Mesenchymal stem cell (in vitro differentiated cells and primary cell): ENCODE measurements at regions not wholly inside any gene's neighbourhood (a gene's known extent, or its start where the extent isn't known, plus 50 kb on each side); places are given as distances from the start of the nearest gene placed in this dataset.
"Not testable (repeated sequence)": the region's sequence is repeated elsewhere in the genome, so short reads cannot be mapped to it uniquely, and the experiment has no call there.

Source experiments
- DNase-seq: peaks from one replicate; pipeline ENCODE4 v3.0.0-alpha.2; 2013
- H2AFZ ChIP-seq: one replicate; pipeline ENCODE4 v1.6.1; 2013; ENCODE audit warnings: low read depth, mild to moderate bottlenecking, control low read depth, inconsistent platforms, low read length, moderate library complexity
- H2AK5ac ChIP-seq: 2 replicates; pipeline ENCODE4 v1.6.1; 2013; ENCODE audit warnings: low read length, moderate library complexity, mild to moderate bottlenecking, inconsistent platforms; ENCODE audit not compliant: severe bottlenecking
- H2BK120ac ChIP-seq: one replicate; pipeline ENCODE4 v1.6.1; 2013; ENCODE audit warnings: low read depth, mild to moderate bottlenecking, inconsistent platforms, low read length, moderate library complexity
- H2BK12ac ChIP-seq, 2 experiments: one replicate each; pipeline ENCODE4 v1.6.1; 2013; ENCODE audit warnings: inconsistent platforms in 2 of 2, low read length in 2 of 2, mild to moderate bottlenecking in 2 of 2, moderate library complexity in 2 of 2, control low read depth in 1 of 2
- H2BK15ac ChIP-seq: one replicate; pipeline ENCODE4 v1.6.1; 2013; ENCODE audit warnings: mild to moderate bottlenecking, low read depth, inconsistent platforms; ENCODE audit not compliant: poor library complexity, severe bottlenecking
- H2BK5ac ChIP-seq: 2 replicates; pipeline ENCODE4 v1.6.1; 2013; ENCODE audit warnings: low read depth, mild to moderate bottlenecking, low read length, control low read depth, inconsistent platforms; ENCODE audit not compliant: poor library complexity, severe bottlenecking
- H3K14ac ChIP-seq, 2 experiments: one replicate each; pipeline ENCODE4 v1.6.1; 2013; ENCODE audit warnings: inconsistent platforms in 2 of 2, low read length in 2 of 2, control low read depth in 1 of 2, mild to moderate bottlenecking in 1 of 2, moderate library complexity in 1 of 2
- H3K18ac ChIP-seq, 2 experiments: one replicate each; pipeline ENCODE4 v1.6.1; 2013; ENCODE audit warnings: inconsistent platforms in 2 of 2, low read length in 2 of 2, control low read depth in 1 of 2, low read depth in 1 of 2, mild to moderate bottlenecking in 1 of 2
- H3K23ac ChIP-seq, 2 experiments: one replicate each; pipeline ENCODE4 v1.6.1; 2013; ENCODE audit warnings: inconsistent platforms in 2 of 2, low read length in 2 of 2, mild to moderate bottlenecking in 2 of 2, moderate library complexity in 2 of 2, control low read depth in 1 of 2
- H3K27ac ChIP-seq: 2 replicates; pipeline ENCODE4 v1.5.1; 2013; ENCODE audit warnings: mild to moderate bottlenecking, moderate library complexity, low read length, control low read depth, inconsistent platforms; ENCODE audit not compliant: poor library complexity, severe bottlenecking
- H3K27me3 ChIP-seq, 2 experiments: 2 replicates each; pipeline versions ENCODE4 v1.6.1 to v1.7.0; 2013; ENCODE audit warnings: low read length in 2 of 2, mild to moderate bottlenecking in 2 of 2, moderate library complexity in 2 of 2, control low read depth in 1 of 2, inconsistent platforms in 1 of 2; ENCODE audit not compliant: control insufficient read depth in 1 of 2, insufficient read depth in 1 of 2
- H3K36me3 ChIP-seq, 2 experiments: 2 replicates each; pipeline versions ENCODE4 v1.6.1 to v1.7.0; 2013; ENCODE audit warnings: low read length in 2 of 2, control low read depth in 1 of 2, inconsistent platforms in 1 of 2, low read depth in 1 of 2, mild to moderate bottlenecking in 1 of 2; ENCODE audit not compliant: insufficient read depth in 2 of 2, control insufficient read depth in 1 of 2
- H3K4ac ChIP-seq, 2 experiments: one replicate each; pipeline ENCODE4 v1.6.1; 2013; ENCODE audit warnings: inconsistent platforms in 2 of 2, low read length in 2 of 2, mild to moderate bottlenecking in 2 of 2, moderate library complexity in 2 of 2, control low read depth in 1 of 2, low read depth in 1 of 2
- H3K4me1 ChIP-seq: 2 replicates; pipeline ENCODE4 v1.6.1; 2013; ENCODE audit warnings: low read depth, low read length, control low read depth; ENCODE audit not compliant: control insufficient read depth, insufficient read depth
- H3K4me2 ChIP-seq: 2 replicates; pipeline ENCODE4 v1.6.1; 2013; ENCODE audit warnings: low read length, mild to moderate bottlenecking, inconsistent platforms; ENCODE audit not compliant: poor library complexity, severe bottlenecking
- H3K4me3 ChIP-seq, 2 experiments: 2 replicates each; pipeline versions ENCODE4 v1.5.1 to v1.7.0; 2013; ENCODE audit warnings: low read length in 2 of 2, mild to moderate bottlenecking in 2 of 2, control low read depth in 1 of 2, low read depth in 1 of 2; ENCODE audit not compliant: insufficient read depth in 1 of 2
- H3K79me1 ChIP-seq: replicated peaks from 2 replicates; pipeline ENCODE4 v1.6.1; 2013; ENCODE audit warnings: mild to moderate bottlenecking, control low read depth, low read length, inconsistent platforms; ENCODE audit not compliant: poor library complexity, severe bottlenecking
- H3K9ac ChIP-seq: 2 replicates; pipeline ENCODE4 v1.7.0; 2013; ENCODE audit warnings: mild to moderate bottlenecking, low read length, moderate library complexity
- H3K9me3 ChIP-seq: 2 replicates; pipeline ENCODE4 v1.7.0; 2013; ENCODE audit warnings: mild to moderate bottlenecking, low read length; ENCODE audit not compliant: control insufficient read depth
- H4K8ac ChIP-seq: one replicate; pipeline ENCODE4 v1.6.1; 2013; ENCODE audit warnings: inconsistent platforms, mild to moderate bottlenecking, low read length, moderate library complexity
- H4K91ac ChIP-seq: one replicate; pipeline ENCODE4 v1.6.1; 2013; ENCODE audit warnings: mild to moderate bottlenecking, low read length, inconsistent platforms
- WGBS: methylation state at CpG from one replicate; pipeline ENCODE4 v1.1.7; 2013; ENCODE audit warnings: mixed read lengths; 5-methylcytosine and 5-hydroxymethylcytosine counted together

GRCh38 chr4:71095545-71095944, 102.1 kb downstream of the DCK start:
- WGBS: no CpG with 5 or more reads among the region's 1 CpG
- no peaks in the 10 kb centered on the region for H3K9me3 ChIP-seq
- H2AFZ ChIP-seq: no peak overlapping the region

GRCh38 chr4:71107726-71108125, 114.3 kb downstream of the DCK start:
- Histone ChIP-seq H2AK5ac (no peak overlapping the region), H3K4me1 (no peaks in the 10 kb centered on the region), H3K9me3 (no peaks in the 10 kb centered on the region), H4K91ac (no peak overlapping the region), H3K23ac (no peak overlapping the region), H3K4me2 (no peak overlapping the region), H3K27ac (no peak overlapping the region), H3K36me3 (no peaks in the 10 kb centered on the region), H2BK5ac (no peak overlapping the region), H2BK120ac (no peak overlapping the region), H3K4me3 (no peak overlapping the region), H4K8ac (no peak overlapping the region), H3K18ac (no peak overlapping the region), H3K14ac (no peak overlapping the region), H3K27me3 (no peaks in the 10 kb centered on the region), H2BK12ac (no peak overlapping the region), H2AFZ (no peak overlapping the region), H3K79me1 (no peaks in the 10 kb centered on the region), H2BK15ac (no peak overlapping the region), H3K9ac (no peak overlapping the region), H3K4ac (no peak overlapping the region)
- 88% methylated on average over 1 of the region's 2 CpGs for WGBS
- no peak for DNase-seq

More at GRCh38 chr4:71095545-71095944, 102.1 kb downstream of the DCK start:
- Histone ChIP-seq H4K8ac (no peak overlapping the region), H3K18ac (no peak overlapping the region), H3K4me3 (no peak overlapping the region), H3K23ac (no peak overlapping the region), H4K91ac (no peak overlapping the region), H3K79me1 (no peaks in the 10 kb centered on the region), H2AK5ac (no peak overlapping the region), H2BK12ac (no peak overlapping the region), H3K4me1 (no peaks in the 10 kb centered on the region), H3K4me2 (no peak overlapping the region), H3K36me3 (no peaks in the 10 kb centered on the region), H3K9ac (no peak overlapping the region), H2BK120ac (no peak overlapping the region), H3K27me3 (no peaks in the 10 kb centered on the region), H3K14ac (no peak overlapping the region), H3K27ac (no peak overlapping the region), H2BK15ac (no peak overlapping the region), H3K4ac (no peak overlapping the region), H2BK5ac (no peak overlapping the region)
- peak; percentile 1 for DNase-seq

GRCh38 chr4:71110499-71110898, 117.0 kb downstream of the DCK start:
- Histone ChIP-seq H3K4me2 (no peak overlapping the region), H2BK12ac (no peak overlapping the region), H3K14ac (no peak overlapping the region), H3K27ac (no peak overlapping the region), H4K8ac (no peak overlapping the region), H3K9me3 (no peaks in the 10 kb centered on the region), H3K79me1 (no peaks in the 10 kb centered on the region), H3K36me3 (no peaks in the 10 kb centered on the region), H2AFZ (no peak overlapping the region), H2AK5ac (no peak overlapping the region), H3K9ac (no peak overlapping the region), H3K23ac (no peak overlapping the region), H3K4me1 (no peaks in the 10 kb centered on the region), H2BK5ac (no peak overlapping the region), H2BK120ac (no peak overlapping the region), H4K91ac (no peak overlapping the region), H2BK15ac (no peak overlapping the region), H3K4ac (no peak overlapping the region), H3K4me3 (no peak overlapping the region), H3K27me3 (no peaks in the 10 kb centered on the region), H3K18ac (no peak overlapping the region)
- WGBS: 81% methylated on average over 2 of the region's 2 CpGs
- no peak for DNase-seq

GRCh38 chr4:71111133-71111532, 117.7 kb downstream of the DCK start:
- H3K4me1 ChIP-seq, H2BK5ac ChIP-seq, H3K27me3 ChIP-seq, H2BK120ac ChIP-seq, H2AK5ac ChIP-seq, H3K14ac ChIP-seq, H2BK15ac ChIP-seq, H3K27ac ChIP-seq, H3K4me2 ChIP-seq, H2BK12ac ChIP-seq, H3K23ac ChIP-seq, H4K8ac ChIP-seq, H2AFZ ChIP-seq, DNase-seq, H3K9ac ChIP-seq, H3K4ac ChIP-seq, H3K4me3 ChIP-seq, H3K36me3 ChIP-seq, H3K9me3 ChIP-seq, H3K18ac ChIP-seq, H4K91ac ChIP-seq, H3K79me1 ChIP-seq: not testable (repeated sequence)
- WGBS: 72% methylated on average over 2 of the region's 4 CpGs
